ENCODE measurements at regions not wholly inside any gene's neighbourhood (a gene's known extent, or its start where the extent isn't known, plus 50 kb on each side); places are given as distances from the start of the nearest gene placed in this dataset.

- H3K9me3 ChIP-seq (ENCODE audit: control insufficient read depth in 4 of 4, insufficient read depth in 3 of 4, low read length in 3 of 4): peaks cover 0 to 4% (median 0%) of the 10 kb centered on the region in 4 donors
- H3K27me3 ChIP-seq (ENCODE audit: control insufficient read depth in 3 of 3, insufficient read depth in 3 of 3, low read length in 2 of 3): peaks cover 0 to 35% (median 5%) of the 10 kb centered on the region in 3 donors
- no peak overlapping the region for H3K9ac ChIP-seq (ENCODE audit: insufficient read depth in 1 of 2, low read length in 2 of 2)
- DNase-seq (peak; percentile 62 to 82 (median 68)), ATAC-seq (ENCODE audit: insufficient read depth, low FRiP score) (no peak)
- H3K4me1 ChIP-seq (ENCODE audit: control insufficient read depth in 5 of 5, insufficient read depth in 5 of 5, low read length in 5 of 5): peaks cover 0 to 52% (median 2%) of the 10 kb centered on the region in 5 donors
- H3K27ac ChIP-seq (ENCODE audit: low read depth in 1 of 2, low read length in 1 of 2): no peak overlapping the region
- H3K4me3 ChIP-seq: no peak overlapping the region
- TF ChIP-seq CTCF (IDR thresholded peaks at IDR 0.05; ENCODE audit: control extremely low read depth, extremely low read depth): no peak
- WGBS, 2 donors: 49 to 55% methylated on average over 8 of the region's 8 CpGs
- H3K36me3 ChIP-seq (ENCODE audit: control insufficient read depth in 4 of 4, insufficient read depth in 4 of 4, low read length in 4 of 4): no peaks in the 10 kb centered on the region
Observed at GRCh38 chr16:73545290-73545689, 497.4 kb upstream of the ZFHX3 start.

GRCh38 chr16:73544826-73545225 is 496.9 kb upstream of the ZFHX3 start:
- H3K27me3 ChIP-seq (ENCODE audit: control insufficient read depth in 3 of 3, insufficient read depth in 3 of 3, low read length in 2 of 3): peaks cover 0 to 35% (median 5%) of the 10 kb centered on the region in 3 donors
- peak; percentile 16 to 48 (median 43) for DNase-seq

GRCh38 chr16:73543970-73544599 is 496.2 kb upstream of the ZFHX3 start:
- TF ChIP-seq CTCF (IDR thresholded peaks at IDR 0.05; ENCODE audit: control extremely low read depth, extremely low read depth): no peak
- no peak overlapping the region for H3K4me3 ChIP-seq
- no peaks in the 10 kb centered on the region for H3K36me3 ChIP-seq (ENCODE audit: control insufficient read depth in 4 of 4, insufficient read depth in 4 of 4, low read length in 4 of 4)
- DNase-seq (peak in 2 of 3 donors; percentile 21 to 34), ATAC-seq (ENCODE audit: insufficient read depth, low FRiP score) (no peak)
- no peak overlapping the region for H3K9ac ChIP-seq (ENCODE audit: insufficient read depth in 1 of 2, low read length in 2 of 2)
- WGBS, 2 donors: 22 to 27% methylated on average over 20 of the region's 20 CpGs
- H3K4me1 ChIP-seq (ENCODE audit: control insufficient read depth in 5 of 5, insufficient read depth in 5 of 5, low read length in 5 of 5): peaks cover 0 to 55% (median 2%) of the 10 kb centered on the region in 5 donors
- H3K9me3 ChIP-seq (ENCODE audit: control insufficient read depth in 4 of 4, insufficient read depth in 3 of 4, low read length in 3 of 4): no peaks in the 10 kb centered on the region
- peaks cover 0 to 35% (median 5%) of the 10 kb centered on the region in 3 donors for H3K27me3 ChIP-seq (ENCODE audit: control insufficient read depth in 3 of 3, insufficient read depth in 3 of 3, low read length in 2 of 3)
- no peak overlapping the region for H3K27ac ChIP-seq (ENCODE audit: low read depth in 1 of 2, low read length in 1 of 2)

More at GRCh38 chr16:73544826-73545225, 496.9 kb upstream of the ZFHX3 start:
- Histone ChIP-seq H3K4me1 (ENCODE audit: control insufficient read depth in 5 of 5, insufficient read depth in 5 of 5, low read length in 5 of 5) (peaks cover 0 to 52% (median 2%) of the 10 kb centered on the region in 5 donors), H3K27ac (ENCODE audit: low read depth in 1 of 2, low read length in 1 of 2) (no peak overlapping the region), H3K4me3 (no peak overlapping the region), H3K9me3 (ENCODE audit: control insufficient read depth in 4 of 4, insufficient read depth in 3 of 4, low read length in 3 of 4) (no peaks in the 10 kb centered on the region), H3K9ac (ENCODE audit: insufficient read depth in 1 of 2, low read length in 2 of 2) (no peak overlapping the region), H3K36me3 (ENCODE audit: control insufficient read depth in 4 of 4, insufficient read depth in 4 of 4, low read length in 4 of 4) (no peaks in the 10 kb centered on the region)
- TF ChIP-seq CTCF (IDR thresholded peaks at IDR 0.05; ENCODE audit: control extremely low read depth, extremely low read depth): no peak
- 23 to 37% methylated on average over 8 of the region's 8 CpGs for WGBS, 2 donors
- ATAC-seq (ENCODE audit: insufficient read depth, low FRiP score): no peak

Data from lung (tissue), 11 donors.